Lower leg skin (tissue), 4 donors: ENCODE measurements at regions not wholly inside any gene's neighbourhood (a gene's known extent, or its start where the extent isn't known, plus 50 kb on each side); places are given as distances from the start of the nearest gene placed in this dataset.

Source experiments
- DNase-seq, 2 donors: peaks; one replicate each; pipeline ENCODE4 v3.0.0-alpha.2; 2019; ENCODE audit warnings: low spot score in 2 of 2
- H3K4me3 ChIP-seq: fragments of 200-600 bp; sonication (generic); 2 replicates; pipeline ENCODE4 v1.5.1; 2017; ENCODE audit warnings: mild to moderate bottlenecking, low read depth; ENCODE audit not compliant: poor library complexity, severe bottlenecking
- POLR2A ChIP-seq, 2 donors: fragments of 450-650 bp; IDR thresholded peaks; one replicate each; pipeline ENCODE4 v1.6.1; 2016 to 2017; ENCODE audit warnings: antibody characterized with exemption in 2 of 2, mild to moderate bottlenecking in 1 of 2, moderate library complexity in 1 of 2
- WGBS, 2 donors: methylation state at CpG; one replicate each; pipeline ENCODE4 v1.1.5; 2018; 5-methylcytosine and 5-hydroxymethylcytosine counted together
- intact Hi-C: fragments of 100-400 bp; cut with DNase I; formaldehyde crosslinking; loops from one replicate; pipeline ENCODE4 v1.15.0; 2023; ENCODE audit warnings: low total_unique reads
- TF ChIP-seq, protein P1 (sequence below), 3 donors: fragments of 450-650 bp; IDR thresholded peaks; one replicate each; pipeline ENCODE4 v1.5.1; 2016; ENCODE audit warnings: antibody characterized with exemption in 3 of 3, mild to moderate bottlenecking in 3 of 3, moderate library complexity in 2 of 3

DNA sequence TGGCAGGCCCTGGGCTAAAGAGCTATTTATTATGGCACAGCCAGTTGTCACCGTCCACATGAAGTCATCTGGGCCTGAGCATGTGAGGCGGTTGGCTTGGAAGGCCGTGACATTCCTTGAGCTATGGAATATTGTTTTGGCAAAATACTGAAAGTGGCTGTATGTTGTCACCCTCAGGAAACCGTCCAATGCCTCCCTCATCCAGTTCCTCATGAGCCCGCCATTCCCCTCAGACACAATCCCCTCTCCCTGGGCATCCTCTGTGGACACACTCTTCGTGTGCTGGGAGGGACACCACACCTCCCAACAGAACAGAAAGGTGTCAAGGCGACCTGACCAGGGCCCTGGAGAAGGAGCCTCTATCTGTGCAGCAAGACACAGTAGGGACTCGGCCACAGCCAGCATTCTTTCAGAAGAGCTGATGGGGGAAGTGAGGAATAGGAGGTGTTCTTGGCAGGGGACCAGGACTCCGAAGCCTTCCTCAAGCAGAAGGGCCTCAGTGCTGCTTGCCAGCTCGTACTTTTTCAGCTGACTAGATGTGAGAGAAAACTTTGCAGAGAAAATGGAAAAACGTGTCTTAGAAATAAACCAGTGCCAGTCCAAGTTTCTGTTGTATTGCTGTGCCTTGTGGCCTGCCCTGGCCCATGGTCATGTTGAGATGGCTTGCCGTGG lies 120.5 kb downstream of the SOD2 start:
- WGBS, 2 donors = 56 to 57% methylated on average over 12 of the region's 12 CpGs
- TF ChIP-seq POLR2A (IDR thresholded peaks at IDR 0.05) = no peak
- TF ChIP-seq, protein P1, sequence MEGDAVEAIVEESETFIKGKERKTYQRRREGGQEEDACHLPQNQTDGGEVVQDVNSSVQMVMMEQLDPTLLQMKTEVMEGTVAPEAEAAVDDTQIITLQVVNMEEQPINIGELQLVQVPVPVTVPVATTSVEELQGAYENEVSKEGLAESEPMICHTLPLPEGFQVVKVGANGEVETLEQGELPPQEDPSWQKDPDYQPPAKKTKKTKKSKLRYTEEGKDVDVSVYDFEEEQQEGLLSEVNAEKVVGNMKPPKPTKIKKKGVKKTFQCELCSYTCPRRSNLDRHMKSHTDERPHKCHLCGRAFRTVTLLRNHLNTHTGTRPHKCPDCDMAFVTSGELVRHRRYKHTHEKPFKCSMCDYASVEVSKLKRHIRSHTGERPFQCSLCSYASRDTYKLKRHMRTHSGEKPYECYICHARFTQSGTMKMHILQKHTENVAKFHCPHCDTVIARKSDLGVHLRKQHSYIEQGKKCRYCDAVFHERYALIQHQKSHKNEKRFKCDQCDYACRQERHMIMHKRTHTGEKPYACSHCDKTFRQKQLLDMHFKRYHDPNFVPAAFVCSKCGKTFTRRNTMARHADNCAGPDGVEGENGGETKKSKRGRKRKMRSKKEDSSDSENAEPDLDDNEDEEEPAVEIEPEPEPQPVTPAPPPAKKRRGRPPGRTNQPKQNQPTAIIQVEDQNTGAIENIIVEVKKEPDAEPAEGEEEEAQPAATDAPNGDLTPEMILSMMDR (IDR thresholded peaks at IDR 0.05) = no peak
- intact Hi-C loops = no loop called here
- H3K4me3 ChIP-seq = no peak overlapping the region
- no peak for DNase-seq

DNA sequence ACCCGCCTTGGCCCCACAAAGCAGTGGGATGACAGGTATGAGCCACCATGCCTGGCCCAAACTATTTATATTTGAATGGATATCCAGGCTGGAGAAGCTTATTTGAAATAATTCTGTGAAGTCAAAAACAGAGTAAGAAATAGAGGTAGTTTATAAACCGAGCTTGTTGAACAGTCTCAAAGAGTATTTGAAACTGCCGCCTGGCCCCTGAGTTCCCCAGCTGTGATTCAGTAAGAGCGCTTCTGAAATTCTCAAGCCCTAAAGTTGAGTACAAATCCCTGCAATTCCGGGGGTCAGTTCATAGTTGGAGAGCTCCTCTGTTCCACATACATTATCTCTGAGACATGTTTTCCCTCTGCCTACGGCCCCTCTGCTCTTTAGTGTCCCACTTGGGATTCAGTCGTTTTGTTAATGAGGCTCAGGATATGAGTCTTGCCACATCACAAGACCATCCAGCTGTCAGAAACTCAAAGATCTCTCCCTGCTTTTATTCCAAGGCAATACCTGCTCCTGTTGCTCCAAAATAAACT lies 127.8 kb downstream of the SOD2 start:
- H3K4me3 ChIP-seq = no peak overlapping the region
- no peak for DNase-seq
- TF ChIP-seq, protein P1 (IDR thresholded peaks at IDR 0.05) = no peak
- TF ChIP-seq POLR2A (IDR thresholded peaks at IDR 0.05) = no peak
- intact Hi-C loops = no loop called here
- WGBS, 2 donors = 67 to 73% methylated on average over 7 of the region's 7 CpGs

DNA sequence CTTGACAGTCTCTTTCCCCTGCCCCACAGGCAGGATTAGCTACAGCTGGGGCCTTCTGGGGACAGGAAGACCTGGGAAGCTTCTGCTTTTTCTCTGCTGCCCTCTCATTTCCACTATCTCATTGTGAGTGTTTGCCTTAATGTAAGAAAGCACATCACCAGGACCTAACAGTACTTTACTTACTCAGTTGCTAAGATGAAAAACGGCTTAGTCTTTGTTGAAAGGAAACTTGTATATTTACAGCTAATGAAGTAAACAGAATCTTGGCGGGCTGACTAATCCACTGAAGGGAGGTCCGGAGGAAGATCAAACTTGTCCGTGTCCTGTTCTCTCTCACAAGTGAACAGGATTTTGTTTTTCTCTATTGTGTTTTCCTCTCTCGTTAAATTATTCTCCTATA lies 128.6 kb downstream of the SOD2 start:
- intact Hi-C loops = no loop called here
- 76 to 83% methylated on average over 5 of the region's 5 CpGs for WGBS, 2 donors
- no peak for TF ChIP-seq POLR2A (IDR thresholded peaks at IDR 0.05)
- TF ChIP-seq, protein P1 (IDR thresholded peaks at IDR 0.05) = no peak
- no peak overlapping the region for H3K4me3 ChIP-seq
- no peak for DNase-seq

DNA sequence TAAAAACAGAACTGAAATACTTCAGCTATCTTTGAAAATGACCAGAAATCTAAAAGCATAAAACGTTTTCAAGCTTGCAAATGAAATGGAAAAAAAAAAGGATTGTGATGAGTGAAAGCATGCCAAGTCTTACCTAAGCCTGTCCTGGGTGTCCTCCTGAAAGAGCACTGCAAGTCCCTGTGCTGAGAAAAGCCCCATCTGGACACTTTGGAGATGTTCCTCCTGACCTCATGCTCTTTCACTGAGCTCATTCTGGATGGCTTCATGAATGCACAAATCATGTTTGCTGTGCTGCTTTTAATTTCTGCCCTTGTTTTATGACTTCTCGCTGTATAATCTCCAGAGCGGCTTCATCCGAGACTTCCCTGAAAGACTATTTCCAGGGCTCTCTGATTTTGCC lies 136.0 kb downstream of the SOD2 start:
- WGBS, 2 donors = 52 to 66% methylated on average over 4 of the region's 4 CpGs
- intact Hi-C loops = no loop called here
- DNase-seq = no peak
- TF ChIP-seq POLR2A (IDR thresholded peaks at IDR 0.05) = no peak
- TF ChIP-seq, protein P1 (IDR thresholded peaks at IDR 0.05) = no peak
- H3K4me3 ChIP-seq = no peak overlapping the region

DNA sequence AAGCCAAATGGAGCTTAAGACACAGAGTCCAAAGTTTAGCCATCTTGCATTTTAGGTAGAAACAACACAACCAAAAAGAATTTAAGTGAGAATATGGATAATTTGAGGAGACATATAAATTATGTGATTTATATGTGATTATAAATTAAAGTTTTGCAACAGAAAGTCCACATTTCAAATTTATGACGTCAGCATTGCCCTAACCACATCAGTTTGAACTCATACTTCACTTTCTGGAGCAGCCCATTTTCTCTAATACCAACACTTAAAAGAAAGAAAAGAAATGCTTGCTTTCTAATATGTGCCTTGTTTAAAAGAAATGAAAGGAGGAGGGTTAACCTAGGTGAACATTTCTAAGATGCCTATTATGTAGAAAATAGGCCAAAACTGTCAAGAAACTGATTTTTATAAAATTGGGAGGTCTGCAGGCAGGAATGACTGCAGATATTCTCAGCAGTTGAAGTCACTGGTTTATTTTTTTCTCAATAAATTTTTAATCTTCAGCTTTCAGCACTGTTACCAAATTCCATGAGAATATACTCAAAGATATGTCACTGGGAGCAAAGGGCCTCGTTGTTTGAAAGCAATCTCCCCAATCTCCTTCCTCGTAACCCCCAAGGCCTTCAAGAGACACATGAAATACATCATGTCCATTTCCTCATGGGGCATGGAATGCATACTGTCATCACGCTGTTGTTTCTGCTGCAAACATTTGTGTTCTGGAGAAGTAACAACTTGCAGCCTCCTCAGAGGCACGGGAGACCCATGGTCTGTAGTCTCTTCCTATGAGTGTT lies 137.8 kb downstream of the SOD2 start:
- TF ChIP-seq, protein P1 (IDR thresholded peaks at IDR 0.05) = no peak
- TF ChIP-seq POLR2A (IDR thresholded peaks at IDR 0.05) = no peak
- intact Hi-C loops = no loop called here
- no peak for DNase-seq
- H3K4me3 ChIP-seq = no peak overlapping the region
- WGBS, 2 donors = 48 to 62% methylated on average over 5 of the region's 5 CpGs
